NCI-H526 (cell line): ENCODE measurements at regions not wholly inside any gene's neighbourhood (a gene's known extent, or its start where the extent isn't known, plus 50 kb on each side); places are given as distances from the start of the nearest gene placed in this dataset.
"Not testable (repeated sequence)": the region's sequence is repeated elsewhere in the genome, so short reads cannot be mapped to it uniquely, and the experiment has no call there.

ENCODE experiments used
- DNase-seq, 2 experiments: peaks; one replicate each; lab custom pipeline; 2025; lab: John Stamatoyannopoulos, UW

GRCh38 chr1:199626228-199626627, 401.3 kb upstream of the NR5A2 start:
- not testable (repeated sequence) for DNase-seq

- DNase-seq = no peak
These were observed 397.9 kb upstream of the NR5A2 start for GRCh38 chr1:199629624-199630023.

GRCh38 chr1:199639453-199639852, 388.1 kb upstream of the NR5A2 start:
- DNase-seq = no peak

- DNase-seq = no peak
These were observed 386.0 kb upstream of the NR5A2 start for GRCh38 chr1:199641531-199641930.

- no peak for DNase-seq
These were observed 382.6 kb upstream of the NR5A2 start for GRCh38 chr1:199644912-199645311.

- no peak for DNase-seq
These were observed 380.7 kb upstream of the NR5A2 start for GRCh38 chr1:199646761-199647160.

- DNase-seq = no peak
These were observed 370.1 kb upstream of the NR5A2 start for GRCh38 chr1:199657449-199657848.

GRCh38 chr1:199660071-199660470, 367.4 kb upstream of the NR5A2 start:
- no peak for DNase-seq

GRCh38 chr1:199665371-199665770, 362.1 kb upstream of the NR5A2 start:
- no peak for DNase-seq

GRCh38 chr1:199667089-199667488, 360.4 kb upstream of the NR5A2 start:
- DNase-seq = no peak

- no peak for DNase-seq
These were observed 357.6 kb upstream of the NR5A2 start for GRCh38 chr1:199669916-199670315.

- DNase-seq = no peak
These were observed 355.8 kb upstream of the NR5A2 start for GRCh38 chr1:199671684-199672083.

- no peak for DNase-seq
These were observed 351.6 kb upstream of the NR5A2 start for GRCh38 chr1:199675937-199676336.

- DNase-seq = peak in 1 of 2 experiments; percentile 13
These were observed 348.7 kb upstream of the NR5A2 start for GRCh38 chr1:199678771-199679170.

GRCh38 chr1:199682081-199682480, 345.4 kb upstream of the NR5A2 start:
- DNase-seq = no peak

- DNase-seq = peak in 1 of 2 experiments; percentile 52
These were observed 342.7 kb upstream of the NR5A2 start for GRCh38 chr1:199684686-199685273.

- DNase-seq = no peak
These were observed 342.1 kb upstream of the NR5A2 start for GRCh38 chr1:199685369-199685768.

GRCh38 chr1:199687321-199687720, 340.2 kb upstream of the NR5A2 start:
- no peak for DNase-seq

GRCh38 chr1:199688133-199688676, 339.3 kb upstream of the NR5A2 start:
- DNase-seq = no peak

GRCh38 chr1:199688774-199689173, 338.7 kb upstream of the NR5A2 start:
- no peak for DNase-seq

- no peak for DNase-seq
These were observed 337.0 kb upstream of the NR5A2 start for GRCh38 chr1:199690496-199690895.

GRCh38 chr1:199691540-199691939, 336.0 kb upstream of the NR5A2 start:
- no peak for DNase-seq

GRCh38 chr1:199693724-199694123, 333.8 kb upstream of the NR5A2 start:
- DNase-seq = no peak

GRCh38 chr1:199696225-199696624, 331.3 kb upstream of the NR5A2 start:
- no peak for DNase-seq
